CD14-positive monocyte (primary cell): ENCODE measurements at regions not wholly inside any gene's neighbourhood (a gene's known extent, or its start where the extent isn't known, plus 50 kb on each side); places are given as distances from the start of the nearest gene placed in this dataset.

Source experiments
- DNase-seq, 3 donors: peaks; one replicate each; pipeline ENCODE4 v3.0.0-alpha.2; 2011 to 2022
- H2AFZ ChIP-seq: 2 replicates; pipeline ENCODE4 v1.6.0; 2012; ENCODE audit warnings: mild to moderate bottlenecking, low read depth, low read length, inconsistent platforms; ENCODE audit not compliant: insufficient read depth, poor library complexity, severe bottlenecking
- H3K27ac ChIP-seq, 2 donors: 1 replicate in 1 of 2; 2 replicates in 1 of 2; pipeline ENCODE4 v1.5.1; 2012 to 2013; ENCODE audit warnings: low read length in 2 of 2, control low read depth in 1 of 2, inconsistent platforms in 1 of 2, low read depth in 1 of 2, mild to moderate bottlenecking in 1 of 2
- H3K27me3 ChIP-seq, 2 donors: one replicate each; pipeline versions ENCODE4 v1.6.0 to v1.6.1; 2011 to 2013; ENCODE audit warnings: low read length in 2 of 2; ENCODE audit not compliant: control insufficient read depth in 2 of 2, insufficient read depth in 2 of 2
- H3K36me3 ChIP-seq, 2 donors: replicated peaks in 1 of 2; 1 replicate in 1 of 2; 2 replicates in 1 of 2; pipeline versions ENCODE4 v1.5.1 to v1.6.1; 2012 to 2013; ENCODE audit warnings: low read length in 2 of 2, control low read depth in 1 of 2, inconsistent platforms in 1 of 2, mild to moderate bottlenecking in 1 of 2; ENCODE audit not compliant: insufficient read depth in 2 of 2, control insufficient read depth in 1 of 2
- H3K4me1 ChIP-seq, 2 donors: 1 replicate in 1 of 2; 2 replicates in 1 of 2; pipeline versions ENCODE4 v1.5.1 to v1.6.1; 2012 to 2013; ENCODE audit warnings: low read length in 2 of 2, control low read depth in 1 of 2, inconsistent platforms in 1 of 2, mild to moderate bottlenecking in 1 of 2, moderate library complexity in 1 of 2; ENCODE audit not compliant: insufficient read depth in 2 of 2, control insufficient read depth in 1 of 2
- H3K4me2 ChIP-seq: replicated peaks from 2 replicates; pipeline ENCODE3; 2012; ENCODE audit warnings: low read length, moderate library complexity, mild to moderate bottlenecking; ENCODE audit not compliant: poor library complexity, severe bottlenecking; ENCODE audit errors: extremely low read depth
- H3K4me3 ChIP-seq, 3 experiments: fragments of 200-600 bp in 1 of 3; sonication (generic) in 1 of 3; replicated peaks in 1 of 3; 1 replicate in 2 of 3; 2 replicates in 1 of 3; pipeline ENCODE4 v1.5.1; 2011 to 2013; ENCODE audit warnings: low read length in 3 of 3, mild to moderate bottlenecking in 3 of 3, control low read depth in 2 of 3, low read depth in 2 of 3, inconsistent platforms in 1 of 3, moderate library complexity in 1 of 3
- H3K79me2 ChIP-seq: 2 replicates; pipeline ENCODE4 v1.6.0; 2012; ENCODE audit warnings: mild to moderate bottlenecking, control low read depth, inconsistent platforms, low read length, moderate library complexity; ENCODE audit not compliant: insufficient read depth
- H3K9ac ChIP-seq: 2 replicates; pipeline ENCODE4 v1.6.0; 2017; ENCODE audit warnings: low read length, mild to moderate bottlenecking; ENCODE audit not compliant: insufficient read depth, poor library complexity, severe bottlenecking
- H3K9me3 ChIP-seq, 2 donors: replicated peaks in 1 of 2; 1 replicate in 1 of 2; 2 replicates in 1 of 2; pipeline versions ENCODE4 v1.5.1 to v1.6.1; 2012 to 2013; ENCODE audit warnings: low read length in 2 of 2, control low read depth in 1 of 2; ENCODE audit not compliant: control insufficient read depth in 1 of 2, insufficient read depth in 1 of 2
- H4K20me1 ChIP-seq: 2 replicates; pipeline ENCODE4 v1.6.0; 2012; ENCODE audit warnings: mild to moderate bottlenecking, low read length, control low read depth, moderate library complexity; ENCODE audit not compliant: insufficient read depth
- H3K27ac Mint-ChIP-seq, 7 donors: one replicate each; pipeline ENCODE4 v1.8.0; 2020; ENCODE audit warnings: mild to moderate bottlenecking in 7 of 7, mixed read lengths in 7 of 7, moderate library complexity in 6 of 7, inconsistent platforms in 2 of 7
- H3K27me3 Mint-ChIP-seq, 3 donors: one replicate each; pipeline ENCODE4 v1.8.0; 2021 to 2022; ENCODE audit warnings: low read depth in 3 of 3, mild to moderate bottlenecking in 3 of 3, mixed read lengths in 3 of 3, moderate library complexity in 3 of 3, inconsistent platforms in 1 of 3
- H3K36me3 Mint-ChIP-seq, 2 donors: one replicate each; pipeline ENCODE4 v1.8.0; 2020; ENCODE audit warnings: mixed read lengths in 2 of 2, inconsistent platforms in 1 of 2, mild to moderate bottlenecking in 1 of 2
- H3K4me1 Mint-ChIP-seq: one replicate; pipeline ENCODE4 v1.8.0; 2020; ENCODE audit warnings: mild to moderate bottlenecking, mixed read lengths
- H3K4me3 Mint-ChIP-seq, 2 donors: one replicate each; pipeline ENCODE4 v1.8.0; 2020; ENCODE audit warnings: mild to moderate bottlenecking in 2 of 2, mixed read lengths in 2 of 2, moderate library complexity in 1 of 2
- H3K9me3 Mint-ChIP-seq, 7 donors: one replicate each; pipeline ENCODE4 v1.8.0; 2020 to 2022; ENCODE audit warnings: mixed read lengths in 7 of 7, mild to moderate bottlenecking in 6 of 7, moderate library complexity in 6 of 7, inconsistent platforms in 2 of 7
- WGBS: methylation state at CpG from one replicate; pipeline ENCODE4 v1.1.5; 2013; ENCODE audit warnings: missing lambda C conversion rate; ENCODE audit not compliant: insufficient coverage; 5-methylcytosine and 5-hydroxymethylcytosine counted together
- intact Hi-C, 2 donors: fragments of 100-400 bp; cut with micrococcal nuclease; formaldehyde crosslinking; loops; one replicate each; pipeline versions ENCODE4 v1.15.0 to v1.15.1; 2023
- TF ChIP-seq, protein P1 (sequence below): fragments of 200-600 bp; IDR thresholded peaks from one replicate; pipeline ENCODE4 v1.8.0; 2022; ENCODE audit warnings: antibody characterized with exemption, mild to moderate bottlenecking

DNA sequence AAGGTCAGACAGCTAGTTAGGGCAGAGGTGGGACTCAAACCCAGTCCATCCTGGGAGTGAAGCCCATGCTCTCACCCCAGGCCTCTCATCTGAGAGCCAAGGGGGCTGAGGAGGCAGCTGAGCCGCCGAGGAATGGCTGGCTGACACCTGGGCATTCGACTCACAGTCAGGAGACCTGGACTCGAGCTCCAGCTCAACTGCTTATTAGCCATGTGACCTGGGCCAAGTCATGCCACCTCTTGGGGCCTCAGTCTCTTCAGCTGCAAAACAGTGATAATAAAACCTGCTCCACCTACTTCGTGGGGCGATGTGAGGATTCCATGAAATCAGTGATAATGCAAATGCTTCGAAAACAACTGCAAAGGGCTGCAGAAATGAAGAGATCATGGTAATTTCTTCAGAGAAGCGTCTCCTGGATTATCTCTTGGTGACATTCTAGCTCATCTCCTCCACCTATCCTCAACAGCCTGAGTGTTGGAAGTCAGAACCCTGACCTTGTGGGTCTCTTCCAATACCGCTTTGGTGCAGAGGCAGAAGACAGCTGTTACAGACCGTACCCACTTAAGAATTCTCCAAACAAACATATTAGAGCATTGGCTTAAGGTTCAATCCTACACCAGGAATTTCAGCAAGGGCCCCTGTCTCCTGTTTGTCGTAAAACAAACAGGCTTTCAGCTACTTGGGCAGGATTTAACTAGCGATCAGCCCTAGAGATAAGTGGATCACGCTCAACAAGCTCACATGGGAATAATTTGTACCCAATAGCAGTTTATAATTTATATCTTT is 60.0 kb upstream of the PIM1 start:
- WGBS: 94% methylated on average over 4 of the region's 13 CpGs
- Histone ChIP-seq H3K4me2 (no peak overlapping the region), H3K4me1 (no peaks in the 10 kb centered on the region), H3K27ac (no peak overlapping the region), H3K9me3 (no peaks in the 10 kb centered on the region), H3K27me3 (no peaks in the 10 kb centered on the region), H4K20me1 (no peaks in the 10 kb centered on the region), H3K4me3 (no peak overlapping the region), H3K9ac (no peak overlapping the region), H2AFZ (no peak overlapping the region), H3K79me2 (no peaks in the 10 kb centered on the region), H3K36me3 (no peaks in the 10 kb centered on the region)
- Mint-ChIP-seq H3K4me1 (peaks cover 3% of the 10 kb centered on the region), H3K9me3 (peaks cover 0 to 3% (median 0%) of the 10 kb centered on the region in 7 donors), H3K27me3 (peaks cover 0 to 2% (median 1%) of the 10 kb centered on the region in 3 donors), H3K27ac (no peak overlapping the region), H3K36me3 (no peaks in the 10 kb centered on the region), H3K4me3 (no peak overlapping the region)
- intact Hi-C loops: loop anchor here in 1 of 2 donors (10.0 kb wide), 2 partner anchors 45 to 55 kb away; no protein-coding TSS in a partner anchor
- TF ChIP-seq, protein P1, sequence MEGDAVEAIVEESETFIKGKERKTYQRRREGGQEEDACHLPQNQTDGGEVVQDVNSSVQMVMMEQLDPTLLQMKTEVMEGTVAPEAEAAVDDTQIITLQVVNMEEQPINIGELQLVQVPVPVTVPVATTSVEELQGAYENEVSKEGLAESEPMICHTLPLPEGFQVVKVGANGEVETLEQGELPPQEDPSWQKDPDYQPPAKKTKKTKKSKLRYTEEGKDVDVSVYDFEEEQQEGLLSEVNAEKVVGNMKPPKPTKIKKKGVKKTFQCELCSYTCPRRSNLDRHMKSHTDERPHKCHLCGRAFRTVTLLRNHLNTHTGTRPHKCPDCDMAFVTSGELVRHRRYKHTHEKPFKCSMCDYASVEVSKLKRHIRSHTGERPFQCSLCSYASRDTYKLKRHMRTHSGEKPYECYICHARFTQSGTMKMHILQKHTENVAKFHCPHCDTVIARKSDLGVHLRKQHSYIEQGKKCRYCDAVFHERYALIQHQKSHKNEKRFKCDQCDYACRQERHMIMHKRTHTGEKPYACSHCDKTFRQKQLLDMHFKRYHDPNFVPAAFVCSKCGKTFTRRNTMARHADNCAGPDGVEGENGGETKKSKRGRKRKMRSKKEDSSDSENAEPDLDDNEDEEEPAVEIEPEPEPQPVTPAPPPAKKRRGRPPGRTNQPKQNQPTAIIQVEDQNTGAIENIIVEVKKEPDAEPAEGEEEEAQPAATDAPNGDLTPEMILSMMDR: no peak
- DNase-seq: no peak

DNA sequence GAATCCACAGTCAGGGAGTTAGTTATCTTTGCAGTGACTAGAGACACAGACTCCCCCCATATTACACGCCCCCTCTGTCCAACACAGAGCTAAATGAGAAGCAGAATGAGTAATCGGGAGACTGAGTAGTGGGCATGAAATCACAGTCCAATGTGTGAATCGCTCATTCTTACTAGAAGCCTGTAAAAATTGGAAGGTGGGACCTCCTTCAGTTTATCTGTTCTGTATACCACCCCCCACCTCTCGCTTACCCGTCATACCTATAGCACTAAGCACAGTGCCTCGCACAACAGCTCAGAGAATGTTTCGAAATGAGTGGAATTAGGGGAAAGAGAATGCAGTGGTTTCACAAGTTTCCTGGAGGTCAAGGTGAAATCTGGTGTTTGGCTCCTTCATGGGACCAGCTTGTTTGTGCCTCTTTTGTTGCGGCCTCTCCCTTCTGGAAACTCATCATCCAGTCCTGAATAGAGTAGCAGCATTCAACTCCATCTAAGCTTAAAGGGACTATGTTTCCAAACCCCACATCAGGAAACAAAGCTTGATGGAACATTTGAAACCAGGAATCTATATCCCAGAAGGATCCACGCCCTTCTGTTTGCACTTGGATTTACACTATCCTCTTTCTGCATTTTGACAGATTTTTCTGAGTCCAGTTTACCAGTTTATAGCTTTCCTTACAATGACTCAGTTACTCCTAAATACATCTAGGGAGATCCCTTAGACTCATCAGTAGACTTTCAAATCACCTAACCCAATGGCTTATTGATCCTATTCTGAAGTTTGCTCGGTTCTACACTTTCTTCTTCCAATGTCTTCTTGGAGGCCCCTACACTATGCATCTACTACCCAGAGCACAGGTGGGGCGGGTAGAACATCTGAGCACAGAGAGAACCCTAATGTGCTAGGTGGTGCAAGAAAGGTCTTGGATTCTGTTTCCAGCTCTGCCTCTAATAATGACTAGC is 59.2 kb upstream of the PIM1 start:
- H2AFZ ChIP-seq: no peak overlapping the region
- H3K4me2 ChIP-seq: no peak overlapping the region
- peaks cover 0 to 3% (median 0%) of the 10 kb centered on the region in 7 donors for H3K9me3 Mint-ChIP-seq
- no peaks in the 10 kb centered on the region for H3K36me3 ChIP-seq
- no peaks in the 10 kb centered on the region for H3K79me2 ChIP-seq
- peaks cover 3% of the 10 kb centered on the region for H3K4me1 Mint-ChIP-seq
- WGBS: 100% methylated on average over 2 of the region's 11 CpGs
- H3K4me1 ChIP-seq: peaks cover 0 to 6% of the 10 kb centered on the region in 2 donors
- H3K27ac Mint-ChIP-seq: no peak overlapping the region
- intact Hi-C loops: loop anchor here in 1 of 2 donors (10.0 kb wide), 1 partner anchor 46 kb away; no protein-coding TSS in a partner anchor
- H3K9me3 ChIP-seq: no peaks in the 10 kb centered on the region
- H3K4me3 Mint-ChIP-seq: no peak overlapping the region
- H4K20me1 ChIP-seq: no peaks in the 10 kb centered on the region
- H3K27me3 Mint-ChIP-seq: peaks cover 0 to 6% (median 1%) of the 10 kb centered on the region in 3 donors
- H3K9ac ChIP-seq: no peak overlapping the region
- DNase-seq: no peak
- no peak overlapping the region for H3K4me3 ChIP-seq
- no peak overlapping the region for H3K27ac ChIP-seq
- TF ChIP-seq, protein P1: no peak
- no peaks in the 10 kb centered on the region for H3K36me3 Mint-ChIP-seq
- no peaks in the 10 kb centered on the region for H3K27me3 ChIP-seq
